DMS53 (cell line): ENCODE measurements at regions not wholly inside any gene's neighbourhood (a gene's known extent, or its start where the extent isn't known, plus 50 kb on each side); places are given as distances from the start of the nearest gene placed in this dataset.
A peak's percentile ranks its signal among the peaks of the same experiment; 100 is the strongest.
"Not testable (repeated sequence)": the region's sequence is repeated elsewhere in the genome, so short reads cannot be mapped to it uniquely, and the experiment has no call there.

Experiments used
- DNase-seq: peaks from one replicate; lab custom pipeline; 2025; lab: John Stamatoyannopoulos, UW

DNA sequence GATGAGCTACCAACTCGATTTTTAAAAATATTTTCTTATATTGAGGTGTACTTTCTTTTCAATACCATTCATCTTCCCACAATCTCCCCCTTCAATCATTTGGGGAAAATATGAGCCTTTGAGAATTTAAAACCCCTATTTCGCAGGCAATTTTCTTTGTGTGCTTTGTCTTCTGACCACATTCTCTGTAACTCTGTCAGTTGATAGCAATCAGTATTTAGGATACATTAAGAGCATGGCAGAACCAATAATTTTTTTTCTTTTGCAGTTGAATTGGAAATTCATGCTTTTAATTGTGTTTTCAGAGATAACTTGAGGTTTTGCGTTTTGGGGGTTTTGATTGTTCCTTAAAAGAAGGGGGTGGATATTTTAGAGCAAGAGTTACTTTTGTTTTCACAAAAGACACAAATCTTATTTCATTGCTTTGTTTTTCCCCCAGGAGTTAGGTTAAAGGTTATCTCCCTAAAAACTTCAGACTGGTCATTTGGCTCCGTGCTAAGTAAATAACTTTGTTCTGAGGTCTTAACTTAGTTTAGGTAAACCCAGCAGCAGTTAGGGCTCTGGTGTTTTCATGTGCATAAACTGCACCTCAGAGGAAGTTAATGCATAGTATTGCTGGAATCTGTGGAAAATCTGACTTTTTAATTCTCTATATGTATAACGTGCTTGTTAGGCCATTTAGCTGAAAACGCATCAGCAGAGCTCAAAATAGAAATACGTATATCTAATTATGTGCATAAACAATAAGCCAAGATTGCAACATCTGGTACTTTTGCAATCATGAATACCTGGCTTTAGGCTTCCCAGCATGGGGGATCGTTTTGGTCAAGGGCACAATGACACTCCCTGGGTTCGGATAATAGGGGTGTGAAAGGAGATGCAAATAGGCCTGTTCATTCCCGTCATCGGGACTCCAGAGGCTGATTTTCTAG lies 676.4 kb upstream of the ANKRD30A start:
- no peak for DNase-seq

DNA sequence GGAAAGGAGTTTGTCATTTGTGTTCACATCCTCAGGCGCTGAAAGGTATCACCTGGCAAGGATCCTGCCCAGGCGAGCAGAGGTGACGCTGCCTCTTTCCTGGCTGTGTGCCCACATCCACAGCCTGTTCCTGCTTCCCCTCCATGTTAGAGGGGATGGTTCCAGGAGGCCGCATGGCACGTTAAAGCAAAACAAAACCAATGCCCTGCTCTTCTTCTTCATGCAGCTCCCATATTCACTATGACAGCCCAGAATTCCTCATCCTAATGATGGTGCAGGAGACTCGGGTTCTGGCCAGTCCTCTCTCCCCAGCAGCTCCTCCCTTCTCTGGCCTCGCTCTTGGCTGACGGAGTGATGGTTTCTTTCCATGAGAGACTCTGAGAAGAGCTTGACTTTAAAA lies 678.5 kb upstream of the ANKRD30A start:
- peak; percentile 9 for DNase-seq

DNA sequence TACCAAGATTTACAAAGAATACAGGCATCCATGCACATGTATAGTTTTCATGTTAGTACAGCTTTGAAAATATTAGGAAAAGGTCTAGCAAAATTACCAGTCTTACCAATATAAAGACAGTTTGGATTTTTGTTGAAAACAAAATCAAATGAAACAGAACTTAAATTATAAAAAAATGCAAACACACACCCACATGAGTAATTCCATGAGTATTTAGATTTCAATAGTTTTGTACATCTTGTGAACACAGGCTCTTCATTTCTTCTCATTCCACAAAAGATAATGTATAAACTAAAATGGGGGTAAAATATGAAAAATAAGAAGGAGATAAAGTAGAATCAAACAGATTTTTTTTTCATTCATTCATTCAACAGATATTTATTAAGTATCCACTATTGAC lies 682.2 kb upstream of the ANKRD30A start:
- no peak for DNase-seq

DNA sequence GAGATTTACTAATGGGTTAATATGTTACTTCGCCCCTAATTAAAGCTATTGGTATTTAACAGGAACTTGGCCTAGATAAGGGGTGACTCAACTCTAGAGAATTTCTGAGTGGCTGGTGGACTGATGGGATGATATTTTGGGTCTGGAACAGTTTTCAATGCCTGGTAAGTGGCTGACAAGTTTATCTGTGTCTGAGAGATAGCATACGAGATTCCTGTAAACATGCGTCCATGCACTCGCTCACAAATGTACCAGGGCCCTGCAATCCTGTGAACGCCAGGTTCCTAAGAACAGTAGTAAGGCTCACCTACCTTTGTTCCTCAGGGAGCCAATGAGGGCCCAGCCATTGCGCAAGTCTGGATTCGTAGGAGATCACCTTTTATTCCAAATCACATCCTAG lies 683.8 kb upstream of the ANKRD30A start:
- DNase-seq: no peak

DNA sequence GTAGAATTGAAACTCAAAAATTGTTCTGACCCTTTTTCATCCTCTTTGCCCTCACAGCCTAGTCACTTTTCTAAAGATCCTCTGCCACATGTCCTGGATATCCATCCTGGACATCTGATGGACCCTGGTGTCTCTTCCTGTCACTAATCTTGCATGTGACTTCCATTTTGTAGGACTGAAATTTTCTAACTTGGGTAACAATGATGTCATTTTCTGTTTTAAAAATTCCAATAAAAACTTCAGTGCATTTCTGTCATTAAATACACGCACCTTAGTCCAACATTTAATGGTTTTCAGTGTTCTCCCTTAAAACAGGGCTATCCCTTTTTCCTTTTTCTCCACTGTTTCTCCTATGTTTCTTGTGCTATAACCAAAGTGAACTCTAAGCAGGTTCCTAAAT lies 684.9 kb upstream of the ANKRD30A start:
- DNase-seq: no peak

DNA sequence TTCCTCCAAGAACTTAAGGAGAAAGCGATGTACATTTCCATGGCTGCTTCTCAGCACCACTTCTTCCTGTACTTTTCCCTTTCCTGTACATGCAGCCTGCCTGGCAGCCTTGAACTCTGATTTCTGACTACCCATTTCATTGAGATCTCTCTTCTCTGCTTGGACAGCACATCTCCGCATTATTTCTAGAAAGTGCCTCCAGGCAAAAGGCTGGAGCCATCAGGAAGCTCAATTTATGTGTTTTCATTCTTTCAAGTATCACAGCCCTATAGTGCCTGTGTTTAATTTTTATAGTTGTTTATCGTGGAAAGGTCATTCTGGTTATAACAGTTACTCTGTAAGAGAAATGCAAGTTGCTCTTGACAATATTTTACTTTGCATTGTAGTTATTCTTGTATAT lies 688.0 kb upstream of the ANKRD30A start:
- DNase-seq: no peak

DNA sequence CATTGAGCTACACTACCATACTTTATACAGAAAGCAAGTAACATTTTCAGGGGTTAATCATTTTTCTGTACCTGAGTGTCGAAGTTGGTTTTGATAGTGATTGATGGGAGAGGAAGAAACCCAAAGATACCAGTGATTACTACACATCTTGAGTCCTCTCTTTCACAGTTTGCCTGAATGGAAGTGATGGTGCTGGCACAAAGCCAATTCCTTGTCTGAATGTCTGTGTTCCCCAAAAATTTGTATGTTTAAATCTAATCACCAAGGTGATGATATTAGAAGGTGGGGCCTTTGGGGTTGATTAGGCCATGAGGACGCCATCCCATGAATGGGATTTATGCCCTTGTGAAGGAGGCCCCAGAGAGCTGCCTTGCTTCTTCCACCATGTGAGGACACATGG lies 696.9 kb upstream of the ANKRD30A start:
- DNase-seq: no peak

DNA sequence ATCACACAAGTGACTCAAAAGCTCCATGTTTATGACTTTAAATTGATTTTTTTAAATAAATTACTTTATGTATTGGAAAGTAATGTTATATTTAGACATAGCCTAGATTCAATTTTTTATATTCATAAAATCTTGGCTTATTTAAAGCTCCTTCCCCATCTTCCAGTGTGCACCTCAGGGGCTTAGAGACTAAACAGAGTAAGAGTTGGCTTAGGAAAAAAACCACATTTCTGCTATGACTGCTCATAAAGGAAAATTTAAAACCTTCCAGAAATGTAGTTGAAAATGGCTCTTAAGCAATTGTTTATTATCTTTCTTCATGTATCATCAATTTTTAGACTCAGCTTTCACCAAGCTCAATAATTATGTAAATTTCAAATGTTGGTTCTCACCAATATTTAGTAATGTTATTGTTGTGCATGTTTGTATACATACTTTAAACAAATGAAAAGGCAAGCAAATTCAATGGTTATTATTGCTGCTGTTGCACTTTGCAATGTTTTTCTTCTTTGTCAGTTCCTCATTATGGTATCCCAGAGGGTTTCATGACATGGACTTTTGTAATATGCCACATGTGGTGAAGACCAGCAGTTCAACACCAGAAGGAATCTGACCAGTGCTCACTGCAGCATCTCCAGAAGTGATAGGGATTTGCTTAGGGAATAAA lies 700.1 kb upstream of the ANKRD30A start:
- DNase-seq: no peak

DNA sequence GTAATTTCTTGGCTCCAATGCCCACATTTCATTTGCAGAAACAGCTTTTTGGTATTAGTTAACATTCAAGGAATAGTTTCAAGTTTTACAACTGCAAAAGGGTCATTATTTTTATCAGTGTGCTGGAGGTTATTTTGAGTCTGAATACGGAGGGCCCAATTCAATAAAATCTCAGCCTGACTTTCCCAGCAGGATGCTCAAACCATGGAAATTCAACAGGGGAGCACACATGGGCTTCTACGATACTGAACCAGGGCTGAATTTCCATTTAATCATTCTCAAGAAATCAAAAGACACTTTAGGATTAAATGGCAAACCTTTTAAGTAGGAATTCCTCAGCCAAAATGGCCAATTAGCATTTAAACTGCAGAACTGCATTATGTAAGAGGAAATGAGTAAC lies 700.9 kb upstream of the ANKRD30A start:
- DNase-seq: no peak

DNA sequence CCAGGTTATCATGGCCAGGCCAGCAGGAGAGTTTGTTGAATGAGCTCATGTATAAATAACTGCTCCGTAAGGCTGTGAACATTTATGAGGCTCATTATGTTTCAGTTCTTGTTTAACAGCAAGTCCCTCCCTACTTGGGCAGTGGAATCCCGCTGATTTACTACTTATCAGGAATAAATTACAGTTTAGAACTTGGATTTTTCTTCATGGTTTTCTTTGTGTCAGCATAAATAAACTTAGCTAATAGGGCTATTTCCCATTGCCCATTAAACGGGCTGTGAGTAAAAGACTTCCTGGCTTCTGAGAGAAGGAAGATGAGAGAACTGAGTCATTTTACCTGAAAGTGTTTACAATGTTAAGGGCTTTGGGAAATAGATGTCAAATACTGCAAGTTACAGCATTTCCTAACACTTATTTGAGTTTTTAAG lies 701.6 kb upstream of the ANKRD30A start:
- DNase-seq: no peak

DNA sequence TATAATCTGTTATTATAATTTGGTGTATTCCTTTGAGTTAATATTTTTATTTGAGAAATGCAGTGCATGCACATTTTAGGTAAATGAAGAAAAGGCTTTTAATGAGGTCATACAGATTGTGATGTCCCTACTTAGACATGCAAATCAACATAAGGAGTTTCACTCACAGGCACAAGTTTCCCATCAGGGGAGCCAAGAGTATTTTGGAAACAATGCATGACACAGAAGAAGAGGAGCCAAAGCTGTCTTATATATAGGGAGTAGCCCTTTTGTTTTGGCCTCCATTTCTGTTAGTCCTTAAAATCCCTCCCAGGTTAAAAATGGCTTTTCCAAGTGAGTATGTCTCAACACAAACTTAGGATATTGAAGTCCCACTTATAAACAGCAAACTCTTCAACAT lies 703.4 kb upstream of the ANKRD30A start:
- no peak for DNase-seq

DNA sequence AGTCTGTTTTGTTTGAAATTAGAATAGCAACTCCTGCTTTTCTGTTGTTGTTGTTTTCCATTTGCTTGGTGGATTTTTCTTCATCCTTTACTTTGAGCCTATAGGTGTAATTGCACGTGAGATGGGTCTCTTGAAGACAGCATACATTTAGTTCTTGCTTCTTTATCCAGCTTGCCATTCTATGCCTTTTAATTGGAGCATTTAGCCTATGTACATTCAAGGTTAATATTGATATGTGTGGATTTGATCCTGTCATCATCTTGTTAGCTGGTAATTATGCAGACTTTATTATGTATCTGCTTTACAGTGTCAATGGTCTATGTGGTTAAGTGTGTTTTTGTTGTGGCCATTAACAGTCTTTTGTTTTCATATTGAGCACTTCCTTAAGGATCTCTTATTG lies 708.9 kb upstream of the ANKRD30A start:
- DNase-seq: no peak

DNA sequence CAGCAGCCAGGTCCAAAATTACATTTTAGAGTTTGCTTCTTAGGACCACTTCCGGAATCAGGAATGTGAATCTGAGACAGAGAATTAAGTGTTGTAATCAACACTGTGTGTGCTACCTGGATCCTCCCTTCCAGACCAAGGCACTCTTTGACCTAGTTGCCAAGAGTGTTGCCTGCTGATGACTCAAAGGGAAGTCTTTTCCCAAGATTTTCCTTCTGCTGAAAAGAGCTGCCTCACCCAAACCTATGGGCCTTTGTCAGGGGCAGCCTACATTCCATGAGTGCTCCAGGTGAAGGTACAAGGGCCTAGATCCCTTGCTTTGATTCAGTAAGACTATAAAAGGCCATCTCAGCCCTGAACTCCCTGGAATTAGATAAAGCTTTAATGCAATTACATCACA lies 712.5 kb upstream of the ANKRD30A start:
- DNase-seq: no peak

DNA sequence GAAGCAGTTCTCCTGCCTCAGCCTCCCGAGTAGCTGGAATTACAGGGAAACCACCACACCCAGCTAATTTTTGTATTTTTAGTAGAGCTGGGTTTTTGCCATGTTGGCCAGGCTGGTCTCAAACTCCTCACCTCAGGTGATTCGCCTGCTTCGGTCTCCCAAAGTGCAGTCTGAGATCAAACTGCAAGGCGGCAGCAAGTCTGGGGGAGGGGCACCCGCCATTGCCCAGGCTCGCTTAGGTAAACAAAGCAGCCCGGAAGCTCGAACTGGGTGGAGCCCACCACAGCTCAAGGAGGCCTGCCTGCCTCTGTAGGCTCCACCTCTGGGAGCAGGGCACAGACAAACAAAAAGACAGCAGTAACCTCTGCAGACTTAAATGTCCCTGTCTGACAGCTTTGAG lies 725.2 kb upstream of the ANKRD30A start:
- DNase-seq: not testable (repeated sequence)

DNA sequence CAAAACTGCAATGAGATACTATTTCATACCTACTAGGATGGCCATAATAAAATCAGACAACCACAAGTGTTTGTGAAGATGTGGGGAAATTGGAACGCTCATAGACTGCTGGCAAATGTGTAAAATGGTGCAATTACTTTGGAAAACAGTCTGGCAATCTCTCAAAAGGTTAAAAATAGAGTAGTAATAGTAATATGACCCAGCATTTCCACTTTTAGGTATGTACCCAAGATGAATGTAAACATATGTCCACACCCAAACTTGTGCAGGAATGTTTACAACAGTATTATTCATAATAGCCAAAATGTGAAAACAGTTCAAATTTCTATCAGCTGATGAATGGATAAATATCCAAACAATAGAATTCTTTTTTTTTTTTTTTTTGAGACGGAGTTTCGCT lies 731.6 kb upstream of the ANKRD30A start:
- DNase-seq: no peak

DNA sequence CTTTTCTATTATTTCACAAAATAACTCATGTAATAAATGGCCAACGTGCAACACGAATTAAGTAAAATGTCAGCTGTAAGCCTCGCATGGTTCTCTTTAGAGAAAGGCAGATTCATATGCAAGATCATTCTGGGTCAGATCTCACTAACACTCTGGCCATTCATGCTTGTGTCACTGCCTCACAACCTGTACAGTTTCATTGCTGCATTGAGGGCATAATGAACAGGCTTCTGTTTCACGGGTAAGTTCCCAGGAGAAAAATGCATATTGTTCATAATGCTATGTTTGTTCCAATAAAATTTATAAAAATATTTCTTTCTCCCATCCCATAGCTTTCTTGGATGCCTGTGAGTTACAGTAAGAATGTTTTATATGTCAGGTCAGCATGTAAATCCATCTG lies 734.0 kb upstream of the ANKRD30A start:
- no peak for DNase-seq

DNA sequence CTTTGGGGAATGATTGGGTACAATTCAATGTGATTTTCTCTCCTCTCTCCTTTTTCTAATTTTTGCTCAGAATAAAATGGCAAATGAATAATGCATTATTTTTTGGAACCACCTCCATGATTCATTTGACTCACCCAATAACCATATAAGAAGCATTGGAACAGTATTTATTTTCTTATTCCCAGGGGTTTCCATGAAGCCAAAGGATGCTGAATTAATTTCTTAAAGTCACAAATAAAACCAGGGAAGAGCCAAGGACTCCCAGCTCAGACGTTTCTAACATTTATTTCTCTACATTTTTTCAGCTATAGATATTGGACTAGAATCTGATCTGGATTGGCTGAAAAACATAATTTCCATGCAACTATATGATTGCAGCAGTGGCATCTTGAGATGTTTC lies 735.2 kb upstream of the ANKRD30A start:
- DNase-seq: no peak

DNA sequence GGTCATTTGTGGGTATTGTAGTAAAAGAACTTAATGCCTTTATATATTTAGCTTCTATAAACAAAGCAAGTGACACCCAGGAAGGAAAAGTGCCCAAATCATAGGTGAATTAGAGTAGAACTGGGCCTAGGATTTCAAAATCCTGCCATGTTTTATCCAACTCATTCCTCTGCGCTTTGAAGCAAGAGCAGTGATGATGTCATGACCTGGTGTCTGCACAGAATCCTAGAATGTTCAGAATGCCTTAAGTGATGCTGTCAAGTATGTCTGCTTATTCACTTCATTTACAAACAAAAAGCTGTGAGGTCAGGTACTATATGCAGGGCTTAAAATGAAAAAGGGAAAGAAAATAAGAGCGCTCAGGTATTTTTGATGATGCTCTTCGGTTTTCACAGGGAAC lies 737.2 kb upstream of the ANKRD30A start:
- DNase-seq: no peak

DNA sequence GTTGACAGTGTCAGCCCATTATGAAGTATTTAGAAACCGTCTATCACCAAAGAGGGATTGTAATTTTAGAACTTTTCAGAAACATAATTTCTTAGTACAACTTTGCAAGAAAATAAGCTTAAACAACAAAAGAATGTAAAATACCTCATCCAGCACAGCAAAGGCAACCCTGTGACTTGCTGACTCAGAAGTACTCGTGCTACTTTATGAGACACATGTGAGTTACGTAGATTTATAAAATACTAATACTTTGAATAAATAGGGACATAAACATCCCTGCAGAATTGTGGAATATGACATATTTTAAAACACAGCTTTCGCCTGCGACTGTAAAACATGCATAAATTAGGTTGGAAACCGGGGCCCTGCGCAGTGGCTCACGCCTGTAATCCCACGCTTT lies 739.7 kb upstream of the ANKRD30A start:
- no peak for DNase-seq

DNA sequence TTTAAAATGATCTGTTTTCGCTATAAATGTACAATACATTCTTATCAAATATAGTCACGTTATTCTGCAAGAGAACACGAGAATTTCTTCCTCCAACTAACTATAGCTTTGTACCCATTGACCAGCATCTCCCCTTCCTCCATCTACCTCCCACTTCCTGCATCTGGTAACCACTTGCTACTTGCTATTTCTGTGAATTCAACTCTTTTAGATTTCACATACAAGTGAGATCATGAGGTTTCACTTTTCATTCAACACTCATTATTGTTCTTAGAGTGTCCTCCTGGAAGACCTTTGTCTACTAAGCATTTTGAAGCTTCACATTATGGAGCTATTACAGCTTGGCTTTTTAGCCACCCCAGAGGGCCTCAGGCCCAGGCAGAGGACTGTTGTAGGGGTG lies 741.3 kb upstream of the FZD8 start:
- DNase-seq: no peak

DNA sequence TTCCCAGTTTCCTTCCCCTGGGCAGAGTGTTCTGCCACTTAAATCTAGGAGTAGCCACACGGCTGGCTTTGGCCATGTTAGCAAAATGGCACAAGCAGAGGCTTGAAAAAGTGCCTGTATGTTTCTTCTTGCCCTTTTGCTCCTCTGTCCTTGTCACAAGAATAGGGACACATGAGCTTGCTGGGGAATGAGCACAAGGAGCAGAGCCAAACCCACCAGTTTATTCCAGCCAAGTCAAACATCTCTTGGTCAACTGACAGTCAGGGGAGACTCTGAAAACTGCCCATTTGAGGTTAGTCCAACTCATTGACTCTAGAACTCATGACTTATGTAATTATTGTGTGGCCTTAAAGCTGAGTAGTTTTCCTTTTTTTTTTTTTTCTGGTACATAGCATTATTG lies 739.7 kb upstream of the FZD8 start:
- DNase-seq: no peak

DNA sequence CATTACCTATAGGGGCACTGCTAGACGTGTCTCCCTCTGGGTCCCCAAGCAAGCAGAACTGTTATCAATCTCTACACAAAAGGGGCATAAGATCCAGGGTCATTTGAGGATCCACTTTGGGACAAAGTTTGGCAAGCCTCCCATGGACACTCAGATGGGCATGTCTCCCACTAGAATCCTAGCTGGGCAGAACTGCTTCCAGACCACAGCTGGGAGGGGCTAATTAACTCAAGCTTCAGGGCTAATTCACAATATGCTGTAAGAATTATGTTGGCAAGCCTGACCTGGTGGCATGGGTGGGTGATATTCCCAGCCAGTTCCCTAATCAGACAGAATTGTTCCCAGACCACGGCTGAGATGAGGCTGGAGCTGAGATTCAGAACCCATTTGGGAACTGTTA lies 738.4 kb upstream of the FZD8 start:
- DNase-seq: no peak

DNA sequence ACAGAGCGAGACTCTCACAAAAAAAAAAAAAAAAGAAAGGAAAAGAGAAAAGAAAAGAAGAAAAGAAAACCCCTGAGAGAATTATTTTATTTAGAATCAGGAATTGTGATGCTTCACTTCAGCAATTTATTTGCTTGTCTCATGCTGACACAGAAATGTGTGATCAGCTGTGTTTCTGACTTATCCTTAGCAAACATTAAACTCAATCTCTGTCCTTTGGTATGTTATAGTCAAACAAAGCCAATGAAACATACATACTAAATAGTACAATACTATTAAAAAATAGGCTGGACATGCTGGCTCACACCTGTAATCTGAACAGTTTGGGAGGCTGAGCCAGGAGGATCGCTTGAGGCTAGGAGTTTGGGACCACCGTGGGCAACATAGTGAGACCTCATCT lies 733.0 kb upstream of the FZD8 start:
- DNase-seq: peak; percentile 5
